AML-193 (cell line): ENCODE measurements at regions not wholly inside any gene's neighbourhood (a gene's known extent, or its start where the extent isn't known, plus 50 kb on each side); places are given as distances from the start of the nearest gene placed in this dataset.
"Not testable (repeated sequence)": the region's sequence is repeated elsewhere in the genome, so short reads cannot be mapped to it uniquely, and the experiment has no call there.

ENCODE experiments used
- DNase-seq, 2 experiments: peaks; one replicate each; lab custom pipeline; 2025; lab: John Stamatoyannopoulos, UW

GRCh38 chr13:74246487-74246886, 112.3 kb upstream of the KLF12 start:
- no peak for DNase-seq

GRCh38 chr13:74243637-74244526, 109.7 kb upstream of the KLF12 start:
- no peak for DNase-seq

GRCh38 chr13:74241343-74241742, 107.1 kb upstream of the KLF12 start:
- not testable (repeated sequence) for DNase-seq

GRCh38 chr13:74230984-74231501, 96.8 kb upstream of the KLF12 start:
- DNase-seq: no peak

GRCh38 chr13:74229242-74229641, 95.0 kb upstream of the KLF12 start:
- DNase-seq: no peak

GRCh38 chr13:74227476-74228158, 93.4 kb upstream of the KLF12 start:
- DNase-seq: no peak

- DNase-seq: no peak
Observed at GRCh38 chr13:74226791-74227475, 92.7 kb upstream of the KLF12 start.

GRCh38 chr13:74221752-74222151, 87.5 kb upstream of the KLF12 start:
- no peak for DNase-seq

- no peak for DNase-seq
Observed at GRCh38 chr13:74219566-74219965, 85.4 kb upstream of the KLF12 start.

GRCh38 chr13:74218291-74218690, 84.1 kb upstream of the KLF12 start:
- DNase-seq: no peak

GRCh38 chr13:74217811-74218210, 83.6 kb upstream of the KLF12 start:
- DNase-seq: no peak

- DNase-seq: no peak
Observed at GRCh38 chr13:74215420-74215819, 81.2 kb upstream of the KLF12 start.

GRCh38 chr13:74214321-74214720, 80.1 kb upstream of the KLF12 start:
- no peak for DNase-seq

GRCh38 chr13:74210693-74211393, 76.6 kb upstream of the KLF12 start:
- DNase-seq: no peak

GRCh38 chr13:74206855-74207254, 72.7 kb upstream of the KLF12 start:
- no peak for DNase-seq

GRCh38 chr13:74206061-74206561, 71.9 kb upstream of the KLF12 start:
- no peak for DNase-seq

GRCh38 chr13:74205313-74205690, 71.1 kb upstream of the KLF12 start:
- no peak for DNase-seq

GRCh38 chr13:74204602-74205312, 70.6 kb upstream of the KLF12 start:
- DNase-seq: no peak

- no peak for DNase-seq
Observed at GRCh38 chr13:74203576-74203975, 69.4 kb upstream of the KLF12 start.

GRCh38 chr13:74202129-74202813, 68.1 kb upstream of the KLF12 start:
- DNase-seq: no peak
